EH (cell line): ENCODE measurements at regions not wholly inside any gene's neighbourhood (a gene's known extent, or its start where the extent isn't known, plus 50 kb on each side); places are given as distances from the start of the nearest gene placed in this dataset.

Source experiments
- DNase-seq: peaks from one replicate; pipeline ENCODE4 v3.0.0-alpha.2; 2015; ENCODE audit warnings: low read depth

DNA sequence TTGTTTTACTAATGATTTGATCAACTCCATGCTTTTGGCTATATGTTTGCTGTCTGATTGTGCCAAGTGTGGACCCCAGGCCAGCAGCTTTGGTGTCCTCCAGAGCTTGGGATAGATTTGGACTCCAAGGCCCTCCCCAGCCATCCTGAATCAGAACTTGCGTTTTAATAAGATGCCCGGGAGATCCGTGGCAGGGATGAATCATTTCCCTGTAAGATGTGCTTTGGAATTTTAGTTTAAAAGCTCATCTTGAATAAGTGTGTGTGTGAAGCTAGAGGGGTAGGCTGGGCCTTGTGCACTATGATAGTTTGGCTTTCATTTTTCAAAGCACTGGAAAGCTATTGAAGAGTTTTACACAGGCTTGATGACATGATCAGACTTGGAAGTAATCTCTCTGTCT is 66.2 kb upstream of the SDK1 start:
- DNase-seq: no peak

DNA sequence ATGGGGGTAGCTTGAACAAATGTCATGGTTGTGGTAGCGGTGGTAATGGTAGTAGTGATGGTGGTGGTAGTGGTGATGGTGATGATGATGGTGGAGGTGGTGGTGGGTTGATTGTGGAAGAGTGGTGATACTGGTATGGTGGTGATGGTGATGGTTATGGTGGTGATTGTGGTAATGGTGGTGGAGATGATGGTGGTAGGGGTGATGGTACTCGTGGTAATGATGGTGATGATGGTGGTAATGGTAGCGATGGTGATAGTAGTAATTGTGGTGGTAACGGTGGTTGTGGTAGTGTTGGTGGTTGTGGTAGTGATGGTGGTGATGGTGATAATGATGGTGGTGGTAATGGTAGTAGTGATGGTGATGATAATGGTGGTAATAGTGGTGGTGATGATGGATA is 65.7 kb upstream of the SDK1 start:
- no peak for DNase-seq

DNA sequence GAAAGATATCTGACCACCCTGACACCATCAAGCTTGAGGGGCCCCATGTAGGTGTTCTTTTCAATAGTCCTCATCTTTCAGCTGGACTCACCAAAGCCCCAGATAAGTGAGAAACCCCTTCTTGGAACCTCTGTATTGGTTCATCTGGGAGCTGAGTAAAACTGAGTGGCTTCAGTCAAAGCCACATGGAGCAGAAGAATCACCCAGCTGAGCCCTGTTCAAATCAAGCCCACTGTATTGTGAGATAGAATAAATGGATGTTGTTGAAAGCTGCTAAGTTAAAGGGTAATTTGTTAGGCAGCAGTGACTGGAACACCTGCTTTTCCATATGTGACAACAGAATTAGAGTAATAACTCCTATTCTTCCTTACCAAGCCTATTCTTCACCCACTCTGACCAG is 64.8 kb upstream of the SDK1 start:
- DNase-seq: no peak

DNA sequence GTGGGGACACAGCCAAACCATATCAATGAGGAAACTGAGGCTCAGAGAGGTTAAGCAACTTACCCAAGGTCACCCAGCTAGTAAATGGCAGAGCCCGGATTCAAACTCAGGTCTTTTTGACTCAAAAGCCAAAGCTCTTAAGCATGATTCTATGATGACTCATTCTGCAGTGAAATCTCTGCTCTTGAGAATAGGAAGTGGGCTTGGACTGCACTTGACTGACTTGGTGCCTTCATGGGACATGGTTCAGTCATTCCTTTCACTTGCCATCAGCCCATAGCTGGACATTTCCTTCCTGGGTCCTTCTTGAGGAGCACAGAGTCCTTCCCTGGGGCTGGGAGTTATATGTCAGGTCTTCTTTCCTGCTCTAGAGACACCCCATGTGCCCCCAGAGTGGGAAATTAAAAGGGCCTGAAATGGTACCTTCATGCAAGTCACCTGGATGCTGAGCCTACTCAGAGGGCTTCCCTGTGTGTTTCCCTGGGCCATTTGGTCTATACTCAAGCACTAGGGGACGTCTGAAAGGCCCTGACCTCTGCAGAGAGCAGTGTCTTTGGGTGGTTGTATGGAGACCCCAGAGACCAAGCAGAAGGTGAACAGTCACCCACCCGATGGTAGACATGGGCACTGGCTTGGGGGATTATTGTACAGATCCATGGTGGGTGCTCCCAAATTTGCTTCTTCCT is 62.4 kb upstream of the SDK1 start:
- no peak for DNase-seq

DNA sequence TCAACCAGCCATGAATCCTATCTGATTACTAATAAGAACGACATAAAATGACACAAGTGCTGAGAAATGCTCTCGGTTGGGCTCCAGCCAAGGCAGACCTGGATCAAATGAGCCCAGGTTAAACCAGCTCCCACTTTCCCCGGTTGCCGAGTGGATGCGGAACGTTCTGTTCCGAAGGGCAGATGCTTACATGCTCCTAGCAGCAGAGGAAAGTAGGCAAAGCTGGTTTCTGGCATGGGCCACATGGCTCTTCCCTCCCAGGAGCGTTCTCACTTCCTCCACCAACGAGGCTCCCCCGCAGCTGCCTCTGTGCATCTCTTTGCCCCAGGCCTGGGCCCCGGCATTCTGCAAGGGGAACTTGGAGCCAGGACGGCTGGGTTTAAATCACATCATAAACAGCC is 61.8 kb upstream of the SDK1 start:
- DNase-seq: no peak

DNA sequence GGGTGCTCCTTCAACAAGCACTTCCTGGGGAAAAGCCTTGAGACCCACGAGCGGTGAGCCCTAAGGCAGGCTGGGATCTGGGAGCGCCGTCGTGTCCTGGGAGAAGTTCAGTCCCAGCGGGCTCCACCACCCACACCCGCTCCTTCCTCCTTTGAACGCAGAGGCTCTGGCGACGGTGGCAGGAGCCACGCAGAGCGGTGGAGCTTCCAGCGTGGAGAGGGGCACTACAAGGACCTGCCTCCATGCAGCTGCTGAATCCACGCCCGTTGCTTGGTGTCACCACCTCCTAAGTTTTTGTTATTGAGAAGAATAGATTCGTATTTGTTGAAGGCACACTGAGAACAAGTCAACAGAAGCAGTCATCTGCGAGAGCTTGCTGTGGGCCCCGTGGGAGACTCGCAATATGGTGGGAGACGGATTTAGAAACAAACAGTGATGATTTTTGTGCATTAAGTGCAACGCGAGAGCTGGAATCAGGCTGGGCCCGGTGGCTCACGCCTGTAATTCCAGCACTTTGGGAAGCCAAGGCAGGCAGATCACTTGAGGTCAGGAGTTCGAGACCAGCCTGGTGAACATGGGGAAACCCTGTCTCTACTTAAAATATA is 60.1 kb upstream of the SDK1 start:
- no peak for DNase-seq

DNA sequence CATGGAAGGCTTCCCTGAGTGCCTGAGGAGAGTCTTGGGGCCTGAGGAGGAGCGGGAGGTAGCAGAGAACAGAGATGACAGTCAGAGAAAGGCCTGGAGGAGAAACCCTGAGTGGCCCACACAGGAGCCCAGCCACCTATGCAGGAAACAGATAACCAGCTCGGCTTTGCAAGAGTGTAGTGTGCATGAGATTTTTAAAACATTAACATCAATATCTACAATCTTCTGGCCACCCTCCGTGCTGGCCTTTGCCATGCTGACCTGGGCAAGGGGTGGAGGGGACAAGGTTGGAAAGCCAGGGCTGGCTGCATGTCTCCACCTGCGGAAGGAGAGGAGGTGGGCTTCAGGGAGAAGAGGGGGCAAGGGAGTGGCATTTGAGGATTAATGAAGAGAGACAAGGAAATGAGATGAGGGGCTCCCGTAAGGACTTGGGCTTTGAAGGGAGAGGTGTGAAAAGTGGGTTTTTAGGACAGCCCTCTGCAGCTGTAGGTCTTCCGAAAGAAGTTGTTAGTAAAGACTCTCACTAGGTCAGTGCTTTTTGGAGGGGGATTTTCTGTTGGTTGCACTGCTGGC is 59.3 kb upstream of the SDK1 start:
- DNase-seq: no peak

DNA sequence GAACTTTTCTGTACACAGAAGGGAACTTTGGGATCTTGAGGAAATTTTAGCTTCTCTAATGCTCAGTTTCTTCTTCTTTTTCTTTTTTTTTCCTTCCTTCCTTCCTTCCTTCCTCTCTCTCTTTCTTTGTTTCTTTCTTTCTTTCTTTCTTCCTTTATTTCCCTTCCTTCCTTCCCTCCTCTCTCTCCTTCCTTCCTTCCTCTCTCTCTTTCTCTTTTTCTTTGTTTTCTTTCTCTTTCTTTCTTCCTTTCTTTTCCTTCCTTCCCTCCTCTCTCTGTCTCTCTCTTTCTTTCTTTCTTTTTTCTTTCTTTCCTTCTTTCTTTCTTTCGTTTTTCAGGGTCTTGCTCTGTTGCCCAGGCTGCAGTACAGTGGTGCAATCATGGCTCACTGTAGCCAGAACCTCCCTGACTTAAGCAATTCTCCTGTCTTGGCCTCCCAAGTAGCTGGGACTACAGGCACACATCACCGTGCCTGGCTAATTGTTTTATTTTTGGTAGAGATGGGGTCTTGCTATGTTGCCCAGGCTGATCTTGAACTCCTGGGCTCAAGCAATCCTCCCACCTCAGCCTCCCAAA is 58.6 kb upstream of the SDK1 start:
- no peak for DNase-seq

DNA sequence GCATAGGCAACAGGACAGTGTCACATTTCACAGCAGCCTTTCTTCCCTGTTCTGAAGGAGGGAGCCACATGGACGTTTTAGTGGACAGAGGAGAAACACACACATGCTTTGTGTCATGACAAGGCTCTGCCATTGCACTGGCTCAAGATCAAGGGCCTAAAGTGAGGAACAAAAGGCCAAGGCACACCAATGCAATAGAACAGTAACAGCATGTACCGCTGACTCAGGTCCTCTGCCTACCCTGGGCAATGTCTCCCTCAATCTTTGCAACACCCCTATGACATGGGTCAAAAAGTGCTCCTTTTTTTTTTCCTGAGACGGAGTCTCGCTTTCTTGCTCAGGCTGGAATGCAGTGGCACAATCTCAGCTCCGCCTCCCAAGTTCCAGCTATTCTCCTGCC is 57.8 kb upstream of the SDK1 start:
- no peak for DNase-seq

DNA sequence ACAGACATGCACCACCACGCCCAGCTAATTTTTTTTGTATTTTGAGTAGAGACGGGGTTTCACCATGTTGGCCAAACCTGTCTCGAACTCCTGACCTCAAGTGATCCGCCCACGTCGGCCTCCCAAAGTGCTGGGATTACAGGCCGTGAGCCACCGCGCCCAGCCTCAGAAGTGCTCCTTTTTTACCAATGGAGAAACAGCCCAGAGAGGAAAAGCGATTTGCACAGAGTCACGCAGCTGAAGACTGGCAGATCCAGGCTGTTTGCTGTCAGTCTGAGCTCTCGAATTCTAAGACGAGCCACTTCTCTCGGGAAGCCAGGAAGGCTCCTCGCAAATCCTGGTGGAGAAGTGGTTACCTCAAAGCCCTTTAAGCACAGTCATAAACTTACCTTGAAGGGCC is 57.4 kb upstream of the SDK1 start:
- DNase-seq: no peak

DNA sequence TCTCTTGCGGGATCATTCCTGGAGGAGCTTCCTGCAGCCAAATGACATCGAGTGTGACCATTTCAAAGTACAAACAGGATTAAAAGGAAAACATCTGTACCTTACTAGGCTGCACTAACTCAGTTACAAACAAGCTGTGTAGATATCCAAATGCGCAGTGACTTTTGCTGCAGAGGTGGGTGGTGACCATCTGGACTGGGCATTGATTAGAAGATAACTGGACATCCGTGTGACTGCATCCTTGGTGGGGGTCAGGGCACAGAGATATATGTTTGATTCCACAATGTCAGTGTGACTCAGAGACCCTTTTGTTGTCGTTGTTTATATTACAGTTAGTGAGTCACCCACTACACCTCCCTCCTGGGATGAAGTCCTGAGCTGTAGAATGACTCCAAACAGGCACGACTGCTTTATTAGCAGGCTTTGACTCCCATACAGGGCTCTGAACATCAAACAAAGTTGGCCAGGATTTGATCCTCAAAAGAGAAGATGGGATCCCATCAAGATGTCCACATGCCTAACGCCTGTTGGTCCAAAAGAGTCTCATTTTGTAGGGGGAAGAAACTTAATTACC is 56.7 kb upstream of the SDK1 start:
- DNase-seq: peak; percentile 9

DNA sequence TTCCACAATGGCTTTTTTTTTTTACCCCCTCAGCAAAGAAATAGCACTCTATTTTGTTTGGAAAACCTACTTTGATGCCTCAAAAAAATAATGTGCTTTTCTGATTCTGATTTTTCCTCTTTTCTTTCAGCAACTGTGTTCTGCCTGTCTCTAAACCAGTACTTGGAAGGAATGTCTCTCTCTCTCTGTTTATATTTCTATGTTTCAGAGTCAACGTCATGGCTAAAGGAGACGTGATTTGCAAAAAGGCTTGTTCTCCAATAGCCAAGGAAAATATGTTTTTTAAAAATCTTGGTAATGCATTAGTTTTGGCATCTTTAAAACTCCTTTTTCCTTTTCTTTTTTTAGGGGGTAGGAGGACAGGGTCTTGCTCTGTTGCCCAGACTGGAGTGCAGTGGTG is 56.0 kb upstream of the SDK1 start:
- no peak for DNase-seq

DNA sequence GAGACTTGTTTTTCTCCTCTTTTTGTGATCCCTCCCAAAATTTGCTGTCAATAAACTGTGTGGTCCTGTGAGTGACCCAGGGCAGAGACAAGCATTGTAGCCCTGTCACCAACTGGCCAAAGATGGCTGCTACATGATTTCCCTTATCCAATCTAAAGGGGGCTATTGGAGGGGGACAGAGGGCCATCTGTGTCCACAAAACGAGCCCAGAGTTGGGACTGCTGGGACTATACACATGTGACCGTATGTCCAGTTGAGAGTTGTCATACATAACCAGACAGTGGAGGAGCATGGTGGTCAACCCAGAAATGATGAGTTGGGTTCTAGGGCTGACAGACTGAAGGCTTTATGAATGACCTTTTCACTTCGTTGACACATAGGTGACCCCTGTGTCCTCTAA is 55.3 kb upstream of the SDK1 start:
- no peak for DNase-seq

DNA sequence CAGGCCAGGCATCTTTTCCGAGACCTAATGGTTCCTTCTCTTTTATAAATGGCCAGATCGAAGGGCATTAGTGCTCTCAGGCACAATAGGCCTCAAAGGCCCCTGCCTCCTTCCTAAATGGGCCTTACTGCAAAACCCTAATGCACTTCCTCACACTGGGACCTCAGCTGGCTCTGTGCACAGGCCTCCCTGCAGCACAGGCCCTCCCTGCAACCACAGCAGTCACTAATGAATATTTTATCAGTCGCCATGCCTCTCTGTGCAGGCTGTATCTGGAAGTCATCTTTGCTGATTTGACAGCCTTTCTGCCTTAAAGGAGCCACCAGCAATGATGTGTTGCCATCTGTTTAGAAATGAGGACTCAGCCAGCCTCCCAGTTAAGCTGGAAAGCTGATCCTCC is 54.9 kb upstream of the SDK1 start:
- DNase-seq: no peak

DNA sequence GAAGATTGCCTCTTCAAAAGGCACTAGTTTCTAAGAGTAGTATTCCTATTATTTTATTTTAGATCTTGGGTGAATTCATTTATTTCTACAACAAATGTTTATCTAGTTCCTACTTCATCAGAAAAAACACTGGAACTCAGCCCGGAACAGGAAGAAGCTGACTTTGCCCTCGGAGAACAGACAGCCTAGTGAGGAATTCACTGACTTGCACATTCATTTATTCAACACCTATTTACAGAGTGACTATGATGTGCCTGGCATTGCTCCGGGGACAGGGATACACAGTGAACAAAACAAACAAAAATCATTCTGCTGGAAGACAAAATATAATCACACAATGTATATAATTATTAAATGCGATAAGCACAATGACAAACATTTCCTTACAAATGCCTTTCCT is 54.4 kb upstream of the SDK1 start:
- DNase-seq: no peak

DNA sequence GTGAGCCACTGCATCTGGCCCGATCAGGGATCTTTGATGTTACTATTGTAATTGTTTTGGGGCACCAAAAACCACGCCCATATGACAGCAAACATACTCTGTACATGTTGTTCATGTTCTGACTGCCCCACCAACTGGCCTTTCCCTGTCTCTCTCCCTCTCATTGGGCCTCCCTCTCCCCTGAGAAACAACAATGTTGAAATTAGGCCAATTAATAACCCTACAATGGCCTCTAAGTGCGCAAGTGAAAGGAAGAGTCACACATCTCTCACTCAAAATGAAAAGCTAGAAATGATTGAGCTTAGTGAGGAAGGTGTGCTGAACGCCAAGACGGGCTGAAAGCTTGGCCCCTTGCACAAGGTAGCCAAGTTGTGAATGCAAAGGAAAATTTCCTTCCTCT is 50.3 kb upstream of the SDK1 start:
- DNase-seq: no peak
